ENCODE measurements at regions not wholly inside any gene's neighbourhood (a gene's known extent, or its start where the extent isn't known, plus 50 kb on each side); places are given as distances from the start of the nearest gene placed in this dataset.
"Not testable (repeated sequence)": the region's sequence is repeated elsewhere in the genome, so short reads cannot be mapped to it uniquely, and the experiment has no call there.

DNA sequence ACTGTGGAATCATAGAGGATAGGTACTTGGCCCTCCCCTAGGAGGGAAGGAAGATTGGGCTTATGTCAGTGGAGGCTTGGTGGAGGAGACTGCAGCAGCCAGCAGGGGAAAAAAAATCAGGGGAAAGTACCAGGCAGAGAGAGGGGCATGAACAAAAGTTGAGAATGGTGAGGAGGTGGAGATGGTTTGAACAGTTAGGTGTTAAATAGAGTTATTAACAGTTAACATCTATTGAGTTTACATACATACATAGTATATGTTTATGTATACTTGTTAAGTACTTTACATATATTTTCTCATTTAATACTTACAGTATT, 136.5 kb upstream of the HNRNPU start:
- Histone ChIP-seq H3K4me1 (ENCODE audit: insufficient read depth, low read length) (no peaks in the 10 kb centered on the region), H3K79me2 (ENCODE audit: insufficient read depth, low read length) (no peaks in the 10 kb centered on the region), H3K4me2 (ENCODE audit: insufficient read depth, low read length) (no peak overlapping the region), H3K4me3 (ENCODE audit: insufficient read depth, low read length) (no peak overlapping the region), H3K36me3 (ENCODE audit: insufficient read depth, low read length) (no peaks in the 10 kb centered on the region), H3K27me3 (ENCODE audit: insufficient read depth, low read length) (no peaks in the 10 kb centered on the region), H3K9me3 (ENCODE audit: low read depth, low read length) (no peaks in the 10 kb centered on the region), H3K27ac (ENCODE audit: low read depth, low read length) (no peak overlapping the region), H4K20me1 (ENCODE audit: insufficient read depth, low read length) (no peaks in the 10 kb centered on the region), H2AFZ (ENCODE audit: low read length) (no peak overlapping the region)
- DNase-seq (ENCODE audit: insufficient read length, low spot score, missing footprints) = no peak
- TF ChIP-seq, protein P1, sequence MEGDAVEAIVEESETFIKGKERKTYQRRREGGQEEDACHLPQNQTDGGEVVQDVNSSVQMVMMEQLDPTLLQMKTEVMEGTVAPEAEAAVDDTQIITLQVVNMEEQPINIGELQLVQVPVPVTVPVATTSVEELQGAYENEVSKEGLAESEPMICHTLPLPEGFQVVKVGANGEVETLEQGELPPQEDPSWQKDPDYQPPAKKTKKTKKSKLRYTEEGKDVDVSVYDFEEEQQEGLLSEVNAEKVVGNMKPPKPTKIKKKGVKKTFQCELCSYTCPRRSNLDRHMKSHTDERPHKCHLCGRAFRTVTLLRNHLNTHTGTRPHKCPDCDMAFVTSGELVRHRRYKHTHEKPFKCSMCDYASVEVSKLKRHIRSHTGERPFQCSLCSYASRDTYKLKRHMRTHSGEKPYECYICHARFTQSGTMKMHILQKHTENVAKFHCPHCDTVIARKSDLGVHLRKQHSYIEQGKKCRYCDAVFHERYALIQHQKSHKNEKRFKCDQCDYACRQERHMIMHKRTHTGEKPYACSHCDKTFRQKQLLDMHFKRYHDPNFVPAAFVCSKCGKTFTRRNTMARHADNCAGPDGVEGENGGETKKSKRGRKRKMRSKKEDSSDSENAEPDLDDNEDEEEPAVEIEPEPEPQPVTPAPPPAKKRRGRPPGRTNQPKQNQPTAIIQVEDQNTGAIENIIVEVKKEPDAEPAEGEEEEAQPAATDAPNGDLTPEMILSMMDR (IDR thresholded peaks at IDR 0.05; ENCODE audit: extremely low read depth, low read depth, low read length) = no peak

DNA sequence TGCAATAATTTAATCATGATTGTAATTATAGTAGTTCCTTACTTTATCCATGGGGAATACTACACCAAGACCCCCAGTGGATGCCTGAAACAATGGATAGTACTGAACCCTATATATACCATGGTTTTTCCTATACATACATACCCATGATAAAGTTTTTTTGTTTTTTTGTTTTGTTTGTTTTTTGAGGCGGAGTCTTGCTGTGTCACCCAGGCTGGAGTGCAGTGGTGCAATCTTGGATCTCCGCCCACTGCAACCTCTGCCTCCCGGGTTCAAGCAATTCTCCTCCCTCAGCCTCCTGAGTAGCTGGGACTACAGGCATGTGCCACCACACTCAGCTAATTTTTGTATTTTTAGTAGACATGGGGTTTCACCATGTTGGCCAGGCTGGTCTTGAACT, 135.3 kb upstream of the HNRNPU start:
- DNase-seq (ENCODE audit: insufficient read length, low spot score, missing footprints); H3K4me1 ChIP-seq (ENCODE audit: insufficient read depth, low read length): not testable (repeated sequence)

DNA sequence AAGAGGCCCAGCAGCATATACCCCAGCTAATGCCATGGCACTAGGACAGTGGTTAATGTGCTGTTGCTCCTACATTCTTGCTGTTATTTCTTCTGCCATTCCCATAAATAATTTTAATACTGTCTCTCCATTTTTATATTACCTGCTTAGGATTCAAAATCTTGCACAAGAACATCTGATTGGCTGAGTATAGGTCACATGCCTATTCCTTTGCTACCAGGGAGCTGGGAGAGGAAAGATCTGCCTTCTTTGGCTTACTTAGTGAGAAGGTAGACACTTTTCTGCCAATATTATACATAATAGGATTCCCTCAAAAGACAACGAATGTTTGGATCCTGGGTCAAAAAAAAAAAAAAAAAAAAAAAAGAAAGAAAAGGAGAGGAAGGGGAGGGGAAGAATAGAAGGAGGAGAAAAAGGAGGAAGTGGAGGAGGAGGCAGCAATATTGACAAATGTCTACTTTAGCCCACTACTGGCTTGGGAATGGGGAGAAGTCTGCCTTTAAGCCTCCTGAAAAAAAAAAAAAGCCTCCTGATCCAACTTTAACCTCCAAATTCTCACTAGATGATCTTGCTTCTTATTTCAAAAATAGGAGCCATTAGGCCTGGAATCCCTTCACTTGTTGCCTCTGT, 134.5 kb upstream of the HNRNPU start:
- no peaks in the 10 kb centered on the region for H3K4me1 ChIP-seq (ENCODE audit: insufficient read depth, low read length)
- H3K27me3 ChIP-seq (ENCODE audit: insufficient read depth, low read length) = no peaks in the 10 kb centered on the region
- H3K36me3 ChIP-seq (ENCODE audit: insufficient read depth, low read length) = no peaks in the 10 kb centered on the region
- no peaks in the 10 kb centered on the region for H3K9me3 ChIP-seq (ENCODE audit: low read depth, low read length)
- H3K79me2 ChIP-seq (ENCODE audit: insufficient read depth, low read length) = no peaks in the 10 kb centered on the region
- no peak overlapping the region for H3K4me2 ChIP-seq (ENCODE audit: insufficient read depth, low read length)
- no peak overlapping the region for H2AFZ ChIP-seq (ENCODE audit: low read length)
- no peak overlapping the region for H3K27ac ChIP-seq (ENCODE audit: low read depth, low read length)
- H3K4me3 ChIP-seq (ENCODE audit: insufficient read depth, low read length) = no peak overlapping the region
- no peaks in the 10 kb centered on the region for H4K20me1 ChIP-seq (ENCODE audit: insufficient read depth, low read length)
- no peak for DNase-seq (ENCODE audit: insufficient read length, low spot score, missing footprints)
- TF ChIP-seq, protein P1 (IDR thresholded peaks at IDR 0.05; ENCODE audit: extremely low read depth, low read depth, low read length) = no peak

More for the DNA sequence above, 135.3 kb upstream of the HNRNPU start:
- not testable (repeated sequence) for H2AFZ ChIP-seq (ENCODE audit: low read length); H4K20me1 ChIP-seq (ENCODE audit: insufficient read depth, low read length); H3K27ac ChIP-seq (ENCODE audit: low read depth, low read length); H3K27me3 ChIP-seq (ENCODE audit: insufficient read depth, low read length); H3K79me2 ChIP-seq (ENCODE audit: insufficient read depth, low read length); H3K36me3 ChIP-seq (ENCODE audit: insufficient read depth, low read length); H3K9me3 ChIP-seq (ENCODE audit: low read depth, low read length); H3K4me3 ChIP-seq (ENCODE audit: insufficient read depth, low read length); H3K4me2 ChIP-seq (ENCODE audit: insufficient read depth, low read length)

DNA sequence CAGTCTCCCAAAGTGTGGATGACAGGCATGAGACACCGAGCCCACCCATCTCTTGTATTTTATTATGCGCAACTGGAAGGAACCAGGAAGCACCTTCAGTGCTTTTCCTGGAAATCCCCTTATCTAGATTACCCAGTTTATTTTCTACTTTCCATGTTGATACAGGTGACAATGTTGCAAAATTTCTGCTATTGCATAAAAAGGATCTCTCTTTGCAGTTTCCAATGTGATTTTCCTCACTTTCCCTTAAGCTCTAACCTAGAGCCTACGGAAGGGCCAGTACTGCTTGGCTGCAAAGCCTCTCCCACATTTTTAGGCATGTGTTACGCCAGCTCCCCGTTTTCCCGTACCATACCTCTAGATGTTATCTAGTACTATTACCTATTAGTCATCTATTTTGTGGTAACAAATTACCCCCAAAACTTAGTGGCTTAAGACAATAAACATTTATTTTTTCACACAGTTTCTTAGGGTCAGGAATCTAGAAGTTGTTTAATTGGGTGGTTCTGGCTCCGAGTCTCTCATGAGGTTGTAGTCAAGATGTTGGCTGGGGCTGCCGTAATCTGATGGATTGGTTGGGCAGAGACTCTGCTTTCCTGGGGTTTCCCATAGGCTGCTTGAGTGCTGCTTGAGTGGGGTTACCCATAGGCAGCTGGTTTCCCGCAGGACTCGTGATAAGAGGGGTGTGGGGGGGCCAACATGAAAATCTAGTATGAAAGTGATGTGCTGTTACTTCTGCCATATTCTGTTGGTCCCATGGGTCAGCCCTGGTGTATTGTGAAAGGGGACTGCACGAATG, 131.5 kb upstream of the HNRNPU start:
- no peaks in the 10 kb centered on the region for H3K27me3 ChIP-seq (ENCODE audit: insufficient read depth, low read length)
- H4K20me1 ChIP-seq (ENCODE audit: insufficient read depth, low read length) = no peaks in the 10 kb centered on the region
- H3K36me3 ChIP-seq (ENCODE audit: insufficient read depth, low read length) = no peaks in the 10 kb centered on the region
- H3K9me3 ChIP-seq (ENCODE audit: low read depth, low read length) = no peaks in the 10 kb centered on the region
- no peaks in the 10 kb centered on the region for H3K4me1 ChIP-seq (ENCODE audit: insufficient read depth, low read length)
- H3K4me3 ChIP-seq (ENCODE audit: insufficient read depth, low read length) = no peak overlapping the region
- TF ChIP-seq, protein P1 (IDR thresholded peaks at IDR 0.05; ENCODE audit: extremely low read depth, low read depth, low read length) = no peak
- no peak overlapping the region for H3K4me2 ChIP-seq (ENCODE audit: insufficient read depth, low read length)
- no peak overlapping the region for H2AFZ ChIP-seq (ENCODE audit: low read length)
- H3K27ac ChIP-seq (ENCODE audit: low read depth, low read length) = no peak overlapping the region
- no peaks in the 10 kb centered on the region for H3K79me2 ChIP-seq (ENCODE audit: insufficient read depth, low read length)
- no peak for DNase-seq (ENCODE audit: insufficient read length, low spot score, missing footprints)

Measured in osteoblast (primary cell).